ENCODE measurements at regions not wholly inside any gene's neighbourhood (a gene's known extent, or its start where the extent isn't known, plus 50 kb on each side); places are given as distances from the start of the nearest gene placed in this dataset.

- 58 to 63% methylated on average over 8 of the region's 8 CpGs for WGBS, 2 donors
- no peak for ATAC-seq (ENCODE audit: low FRiP score)
These were observed 85.5 kb downstream of the APIP start for GRCh38 chr11:34830648-34831047.

GRCh38 chr11:34830035-34830434 is 86.1 kb downstream of the APIP start:
- no peaks in the 10 kb centered on the region for H3K27me3 ChIP-seq (ENCODE audit: control insufficient read depth in 1 of 2, insufficient read depth in 2 of 2, low read length in 1 of 2)
- no peaks in the 10 kb centered on the region for H3K4me1 ChIP-seq (ENCODE audit: control insufficient read depth in 1 of 2, insufficient read depth in 2 of 2, low read length in 2 of 2)
- DNase-seq = no peak
- no peaks in the 10 kb centered on the region for H3K36me3 ChIP-seq (ENCODE audit: control insufficient read depth in 1 of 2, insufficient read depth in 2 of 2, low read length in 1 of 2)
- H3K27ac ChIP-seq (ENCODE audit: low read depth in 1 of 2, low read length in 2 of 2) = no peak overlapping the region
- intact Hi-C loops (cut with DNase I) = no loop called here
- H3K9me3 ChIP-seq (ENCODE audit: control insufficient read depth, low read length) = no peaks in the 10 kb centered on the region
- 39 to 45% methylated on average over 5 of the region's 5 CpGs for WGBS, 2 donors
- no peak for ATAC-seq (ENCODE audit: low FRiP score)
- no peak overlapping the region for H3K4me3 ChIP-seq (ENCODE audit: low read length in 2 of 2)

More at GRCh38 chr11:34830648-34831047, 85.5 kb downstream of the APIP start:
- Histone ChIP-seq H3K36me3 (ENCODE audit: control insufficient read depth in 1 of 2, insufficient read depth in 2 of 2, low read length in 1 of 2) (no peaks in the 10 kb centered on the region), H3K27me3 (ENCODE audit: control insufficient read depth in 1 of 2, insufficient read depth in 2 of 2, low read length in 1 of 2) (no peaks in the 10 kb centered on the region), H3K27ac (ENCODE audit: low read depth in 1 of 2, low read length in 2 of 2) (no peak overlapping the region), H3K4me1 (ENCODE audit: control insufficient read depth in 1 of 2, insufficient read depth in 2 of 2, low read length in 2 of 2) (no peaks in the 10 kb centered on the region), H3K4me3 (ENCODE audit: low read length in 2 of 2) (no peak overlapping the region), H3K9me3 (ENCODE audit: control insufficient read depth, low read length) (no peaks in the 10 kb centered on the region)
- intact Hi-C loops (cut with DNase I) = no loop called here
- DNase-seq = no peak

GRCh38 chr11:34827228-34827627 is 89.0 kb downstream of the APIP start:
- Histone ChIP-seq H3K27me3 (ENCODE audit: control insufficient read depth in 1 of 2, insufficient read depth in 2 of 2, low read length in 1 of 2) (no peaks in the 10 kb centered on the region), H3K4me1 (ENCODE audit: control insufficient read depth in 1 of 2, insufficient read depth in 2 of 2, low read length in 2 of 2) (no peaks in the 10 kb centered on the region), H3K36me3 (ENCODE audit: control insufficient read depth in 1 of 2, insufficient read depth in 2 of 2, low read length in 1 of 2) (no peaks in the 10 kb centered on the region), H3K4me3 (ENCODE audit: low read length in 2 of 2) (no peak overlapping the region), H3K9me3 (ENCODE audit: control insufficient read depth, low read length) (no peaks in the 10 kb centered on the region), H3K27ac (ENCODE audit: low read depth in 1 of 2, low read length in 2 of 2) (no peak overlapping the region)
- no peak for ATAC-seq (ENCODE audit: low FRiP score)
- 81 to 93% methylated on average over 1 of the region's 1 CpG for WGBS, 2 donors
- no peak for DNase-seq
- intact Hi-C loops (cut with DNase I) = no loop called here

GRCh38 chr11:34826384-34826726 is 89.8 kb downstream of the APIP start:
- H3K36me3 ChIP-seq (ENCODE audit: control insufficient read depth in 1 of 2, insufficient read depth in 2 of 2, low read length in 1 of 2) = no peaks in the 10 kb centered on the region
- H3K4me3 ChIP-seq (ENCODE audit: low read length in 2 of 2) = no peak overlapping the region
- 45 to 69% methylated on average over 1 of the region's 1 CpG for WGBS, 2 donors
- no peak for ATAC-seq (ENCODE audit: low FRiP score)
- no peaks in the 10 kb centered on the region for H3K27me3 ChIP-seq (ENCODE audit: control insufficient read depth in 1 of 2, insufficient read depth in 2 of 2, low read length in 1 of 2)
- intact Hi-C loops (cut with DNase I) = no loop called here
- H3K9me3 ChIP-seq (ENCODE audit: control insufficient read depth, low read length) = no peaks in the 10 kb centered on the region
- no peak for DNase-seq
- H3K27ac ChIP-seq (ENCODE audit: low read depth in 1 of 2, low read length in 2 of 2) = no peak overlapping the region
- no peaks in the 10 kb centered on the region for H3K4me1 ChIP-seq (ENCODE audit: control insufficient read depth in 1 of 2, insufficient read depth in 2 of 2, low read length in 2 of 2)

- DNase-seq (no peak), ATAC-seq (ENCODE audit: low FRiP score) (no peak)
- no peak overlapping the region for H3K27ac ChIP-seq (ENCODE audit: low read depth in 1 of 2, low read length in 2 of 2)
- WGBS, 2 donors = 87 to 89% methylated on average over 7 of the region's 7 CpGs
- no peak overlapping the region for H3K4me3 ChIP-seq (ENCODE audit: low read length in 2 of 2)
- H3K27me3 ChIP-seq (ENCODE audit: control insufficient read depth in 1 of 2, insufficient read depth in 2 of 2, low read length in 1 of 2) = no peaks in the 10 kb centered on the region
- H3K9me3 ChIP-seq (ENCODE audit: control insufficient read depth, low read length) = no peaks in the 10 kb centered on the region
- intact Hi-C loops (cut with DNase I) = no loop called here
- H3K36me3 ChIP-seq (ENCODE audit: control insufficient read depth in 1 of 2, insufficient read depth in 2 of 2, low read length in 1 of 2) = no peaks in the 10 kb centered on the region
- no peaks in the 10 kb centered on the region for H3K4me1 ChIP-seq (ENCODE audit: control insufficient read depth in 1 of 2, insufficient read depth in 2 of 2, low read length in 2 of 2)
These were observed 90.4 kb downstream of the APIP start for GRCh38 chr11:34825670-34826383.

GRCh38 chr11:34825315-34825669 is 90.9 kb downstream of the APIP start:
- Histone ChIP-seq H3K27ac (ENCODE audit: low read depth in 1 of 2, low read length in 2 of 2) (no peak overlapping the region), H3K36me3 (ENCODE audit: control insufficient read depth in 1 of 2, insufficient read depth in 2 of 2, low read length in 1 of 2) (no peaks in the 10 kb centered on the region), H3K9me3 (ENCODE audit: control insufficient read depth, low read length) (no peaks in the 10 kb centered on the region), H3K4me1 (ENCODE audit: control insufficient read depth in 1 of 2, insufficient read depth in 2 of 2, low read length in 2 of 2) (no peaks in the 10 kb centered on the region), H3K4me3 (ENCODE audit: low read length in 2 of 2) (no peak overlapping the region), H3K27me3 (ENCODE audit: control insufficient read depth in 1 of 2, insufficient read depth in 2 of 2, low read length in 1 of 2) (no peaks in the 10 kb centered on the region)
- DNase-seq (no peak), ATAC-seq (ENCODE audit: low FRiP score) (no peak)
- intact Hi-C loops (cut with DNase I) = no loop called here
- 63 to 64% methylated on average over 3 of the region's 3 CpGs for WGBS, 2 donors

GRCh38 chr11:34824425-34824824 is 91.8 kb downstream of the APIP start:
- Histone ChIP-seq H3K27me3 (ENCODE audit: control insufficient read depth in 1 of 2, insufficient read depth in 2 of 2, low read length in 1 of 2) (peaks cover 0 to 2% of the 10 kb centered on the region in 2 donors), H3K36me3 (ENCODE audit: control insufficient read depth in 1 of 2, insufficient read depth in 2 of 2, low read length in 1 of 2) (no peaks in the 10 kb centered on the region), H3K27ac (ENCODE audit: low read depth in 1 of 2, low read length in 2 of 2) (no peak overlapping the region), H3K4me3 (ENCODE audit: low read length in 2 of 2) (no peak overlapping the region), H3K4me1 (ENCODE audit: control insufficient read depth in 1 of 2, insufficient read depth in 2 of 2, low read length in 2 of 2) (no peaks in the 10 kb centered on the region), H3K9me3 (ENCODE audit: control insufficient read depth, low read length) (no peaks in the 10 kb centered on the region)
- intact Hi-C loops (cut with DNase I) = no loop called here
- DNase-seq (no peak), ATAC-seq (ENCODE audit: low FRiP score) (no peak)

GRCh38 chr11:34823639-34824038 is 92.5 kb downstream of the APIP start:
- Histone ChIP-seq H3K27ac (ENCODE audit: low read depth in 1 of 2, low read length in 2 of 2) (no peak overlapping the region), H3K36me3 (ENCODE audit: control insufficient read depth in 1 of 2, insufficient read depth in 2 of 2, low read length in 1 of 2) (no peaks in the 10 kb centered on the region), H3K4me1 (ENCODE audit: control insufficient read depth in 1 of 2, insufficient read depth in 2 of 2, low read length in 2 of 2) (no peaks in the 10 kb centered on the region), H3K9me3 (ENCODE audit: control insufficient read depth, low read length) (no peaks in the 10 kb centered on the region), H3K27me3 (ENCODE audit: control insufficient read depth in 1 of 2, insufficient read depth in 2 of 2, low read length in 1 of 2) (peaks cover 0 to 2% of the 10 kb centered on the region in 2 donors), H3K4me3 (ENCODE audit: low read length in 2 of 2) (no peak overlapping the region)
- no peak for DNase-seq
- peak; percentile 31 for ATAC-seq (ENCODE audit: low FRiP score)
- intact Hi-C loops (cut with DNase I) = no loop called here
- 63 to 67% methylated on average over 2 of the region's 2 CpGs for whole genome bisulfite sequencing, 2 donors

GRCh38 chr11:34823197-34823596 is 93.0 kb downstream of the APIP start:
- intact Hi-C loops (cut with DNase I) = no loop called here
- no peak for ATAC-seq (ENCODE audit: low FRiP score)
- Histone ChIP-seq H3K27me3 (ENCODE audit: control insufficient read depth in 1 of 2, insufficient read depth in 2 of 2, low read length in 1 of 2) (peaks cover 0 to 2% of the 10 kb centered on the region in 2 donors), H3K4me3 (ENCODE audit: low read length in 2 of 2) (no peak overlapping the region), H3K9me3 (ENCODE audit: control insufficient read depth, low read length) (no peaks in the 10 kb centered on the region), H3K4me1 (ENCODE audit: control insufficient read depth in 1 of 2, insufficient read depth in 2 of 2, low read length in 2 of 2) (no peaks in the 10 kb centered on the region), H3K27ac (ENCODE audit: low read depth in 1 of 2, low read length in 2 of 2) (no peak overlapping the region), H3K36me3 (ENCODE audit: control insufficient read depth in 1 of 2, insufficient read depth in 2 of 2, low read length in 1 of 2) (no peaks in the 10 kb centered on the region)
- WGBS, 2 donors = 64 to 65% methylated on average over 3 of the region's 3 CpGs
- DNase-seq = no peak
